Thoracic aorta (tissue), 2 donors: ENCODE measurements at regions not wholly inside any gene's neighbourhood (a gene's known extent, or its start where the extent isn't known, plus 50 kb on each side); places are given as distances from the start of the nearest gene placed in this dataset.

ENCODE experiments used
- ATAC-seq: fragments of 150-250 bp; one replicate; pipeline ENCODE4 v1.8.0; 2017; ENCODE audit warnings: low read depth; ENCODE audit not compliant: insufficient number of reproducible peaks, low FRiP score
- DNase-seq: peaks from one replicate; pipeline ENCODE4 v3.0.0-alpha.2; 2020; ENCODE audit warnings: low spot score
- H3K27ac ChIP-seq, 2 donors: fragments of 200-600 bp; sonication (generic); 1 replicate in 1 of 2; 2 replicates in 1 of 2; pipeline ENCODE4 v1.5.1; 2016; ENCODE audit warnings: mild to moderate bottlenecking in 2 of 2, moderate library complexity in 2 of 2
- H3K27me3 ChIP-seq: fragments of 200-600 bp; sonication (generic); replicated peaks from 2 replicates; pipeline ENCODE4 v1.6.0; 2016; ENCODE audit warnings: mild to moderate bottlenecking; ENCODE audit not compliant: insufficient read depth
- H3K36me3 ChIP-seq: fragments of 200-600 bp; sonication (generic); one replicate; pipeline ENCODE4 v1.5.1; 2016
- H3K4me1 ChIP-seq, 2 donors: fragments of 200-600 bp; sonication (generic); 1 replicate in 1 of 2; 2 replicates in 1 of 2; pipeline versions ENCODE4 v1.5.1 to v1.6.0; 2016; ENCODE audit warnings: low read depth in 2 of 2, mild to moderate bottlenecking in 1 of 2; ENCODE audit not compliant: control insufficient read depth in 1 of 2
- H3K4me3 ChIP-seq: fragments of 200-600 bp; sonication (generic); 2 replicates; pipeline ENCODE4 v1.5.1; 2016; ENCODE audit warnings: mild to moderate bottlenecking
- H3K9me3 ChIP-seq: fragments of 200-600 bp; sonication (generic); 2 replicates; pipeline ENCODE4 v1.5.1; 2016
- TF ChIP-seq, protein P1 (sequence below): fragments of 200-600 bp; sonication (generic); IDR thresholded peaks from one replicate; pipeline ENCODE4 v1.5.1; 2019; ENCODE audit warnings: antibody characterized with exemption

DNA sequence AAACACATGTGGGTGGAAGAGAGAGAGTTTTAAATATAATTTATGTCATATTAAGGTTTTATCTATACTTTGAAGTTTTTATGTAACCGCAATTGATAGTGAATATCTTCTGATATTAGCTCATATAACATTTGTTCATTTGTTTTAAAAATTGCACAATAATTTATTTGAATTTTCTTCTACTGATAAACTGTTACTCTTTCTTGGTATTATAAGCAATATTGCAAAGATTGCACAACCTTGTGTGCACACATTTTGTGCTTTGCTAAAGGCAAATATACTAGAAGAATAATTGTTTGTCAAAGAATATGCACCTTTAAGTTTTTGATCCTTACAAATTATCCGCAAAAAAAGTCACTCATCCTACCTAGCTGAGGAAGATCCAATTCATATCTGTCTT is 275.7 kb downstream of the TLR4 start:
- DNase-seq, result no peak
- H3K9me3 ChIP-seq, result no peaks in the 10 kb centered on the region
- H3K4me1 ChIP-seq, result no peaks in the 10 kb centered on the region
- no peaks in the 10 kb centered on the region for H3K27me3 ChIP-seq
- TF ChIP-seq, protein P1, sequence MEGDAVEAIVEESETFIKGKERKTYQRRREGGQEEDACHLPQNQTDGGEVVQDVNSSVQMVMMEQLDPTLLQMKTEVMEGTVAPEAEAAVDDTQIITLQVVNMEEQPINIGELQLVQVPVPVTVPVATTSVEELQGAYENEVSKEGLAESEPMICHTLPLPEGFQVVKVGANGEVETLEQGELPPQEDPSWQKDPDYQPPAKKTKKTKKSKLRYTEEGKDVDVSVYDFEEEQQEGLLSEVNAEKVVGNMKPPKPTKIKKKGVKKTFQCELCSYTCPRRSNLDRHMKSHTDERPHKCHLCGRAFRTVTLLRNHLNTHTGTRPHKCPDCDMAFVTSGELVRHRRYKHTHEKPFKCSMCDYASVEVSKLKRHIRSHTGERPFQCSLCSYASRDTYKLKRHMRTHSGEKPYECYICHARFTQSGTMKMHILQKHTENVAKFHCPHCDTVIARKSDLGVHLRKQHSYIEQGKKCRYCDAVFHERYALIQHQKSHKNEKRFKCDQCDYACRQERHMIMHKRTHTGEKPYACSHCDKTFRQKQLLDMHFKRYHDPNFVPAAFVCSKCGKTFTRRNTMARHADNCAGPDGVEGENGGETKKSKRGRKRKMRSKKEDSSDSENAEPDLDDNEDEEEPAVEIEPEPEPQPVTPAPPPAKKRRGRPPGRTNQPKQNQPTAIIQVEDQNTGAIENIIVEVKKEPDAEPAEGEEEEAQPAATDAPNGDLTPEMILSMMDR, result no peak
- no peak overlapping the region for H3K4me3 ChIP-seq
- no peak overlapping the region for H3K27ac ChIP-seq
- ATAC-seq, result no peak
- H3K36me3 ChIP-seq, result no peaks in the 10 kb centered on the region

DNA sequence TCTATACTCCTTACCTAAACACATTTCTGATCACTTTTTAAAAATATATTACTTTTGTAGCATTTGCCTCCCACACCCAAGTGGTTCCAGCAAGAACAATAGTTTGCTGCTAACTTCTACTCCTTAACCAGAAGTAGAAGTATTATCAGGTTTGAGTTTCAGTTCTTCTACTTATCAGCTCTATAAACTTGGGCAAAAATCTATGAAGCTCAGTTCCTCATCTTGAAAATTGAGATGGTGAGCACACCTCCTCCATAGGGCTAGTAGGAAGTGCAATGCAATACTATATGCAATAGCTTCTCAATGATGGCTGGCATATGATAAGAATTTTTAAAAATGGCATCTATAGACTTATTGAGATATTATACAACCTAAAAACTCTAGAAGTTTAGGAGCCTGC is 283.7 kb downstream of the TLR4 start:
- H3K27ac ChIP-seq, result no peak overlapping the region

DNA sequence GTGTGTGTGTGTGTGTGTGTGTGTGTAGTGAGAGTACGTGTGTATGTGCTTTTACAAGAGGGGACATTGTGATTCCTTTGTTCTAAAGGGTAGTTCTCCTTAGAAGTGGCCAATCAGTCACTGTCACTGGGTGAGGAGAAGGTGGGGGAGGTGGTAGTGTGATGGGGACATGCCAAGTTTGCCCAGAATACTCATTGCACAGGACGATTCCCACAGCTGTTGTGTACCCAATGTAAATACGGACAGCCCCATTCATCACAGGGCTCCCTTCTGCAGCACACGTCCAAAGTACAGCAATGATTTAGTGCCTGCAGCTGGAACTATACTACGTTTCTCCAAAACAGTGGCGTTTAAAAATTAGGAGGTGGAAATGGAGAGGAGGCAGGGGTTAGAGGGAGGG is 287.8 kb downstream of the TLR4 start:
- ATAC-seq (no peak), DNase-seq (no peak)
- H3K4me3 ChIP-seq, result no peak overlapping the region
- no peaks in the 10 kb centered on the region for H3K9me3 ChIP-seq
- H3K4me1 ChIP-seq, result no peaks in the 10 kb centered on the region
- TF ChIP-seq, protein P1, result no peak
- H3K27ac ChIP-seq, result no peak overlapping the region
- H3K36me3 ChIP-seq, result no peaks in the 10 kb centered on the region
- no peaks in the 10 kb centered on the region for H3K27me3 ChIP-seq

More for the DNA sequence above, 283.7 kb downstream of the TLR4 start:
- ATAC-seq, result no peak
- Histone ChIP-seq H3K4me1 (no peaks in the 10 kb centered on the region), H3K9me3 (no peaks in the 10 kb centered on the region), H3K36me3 (no peaks in the 10 kb centered on the region), H3K4me3 (no peak overlapping the region), H3K27me3 (no peaks in the 10 kb centered on the region)
- TF ChIP-seq, protein P1, result no peak
- DNase-seq, result no peak

DNA sequence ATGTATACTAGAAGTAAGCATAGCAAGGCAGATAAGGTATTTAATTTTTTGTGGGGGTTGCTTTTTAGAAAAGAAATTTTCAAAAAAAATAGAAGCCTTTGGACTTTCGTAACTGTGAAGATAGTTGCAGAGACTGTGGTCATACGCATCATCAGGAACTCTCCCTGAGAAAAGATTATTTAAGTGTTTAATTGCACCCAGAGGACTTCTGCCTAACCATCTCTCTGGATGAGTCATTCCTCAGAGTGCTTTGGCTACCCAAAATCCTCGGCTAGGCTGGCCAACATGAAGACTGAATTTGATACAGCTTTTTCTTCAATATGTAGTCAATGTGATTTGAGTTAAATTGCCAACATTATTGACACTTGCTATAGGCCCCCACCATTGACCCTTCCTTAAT is 296.4 kb downstream of the TLR4 start:
- TF ChIP-seq, protein P1, result no peak
- H3K36me3 ChIP-seq, result no peaks in the 10 kb centered on the region
- DNase-seq (no peak), ATAC-seq (no peak)
- H3K4me3 ChIP-seq, result no peak overlapping the region
- no peaks in the 10 kb centered on the region for H3K9me3 ChIP-seq
- no peaks in the 10 kb centered on the region for H3K4me1 ChIP-seq
- no peak overlapping the region for H3K27ac ChIP-seq
- no peaks in the 10 kb centered on the region for H3K27me3 ChIP-seq

DNA sequence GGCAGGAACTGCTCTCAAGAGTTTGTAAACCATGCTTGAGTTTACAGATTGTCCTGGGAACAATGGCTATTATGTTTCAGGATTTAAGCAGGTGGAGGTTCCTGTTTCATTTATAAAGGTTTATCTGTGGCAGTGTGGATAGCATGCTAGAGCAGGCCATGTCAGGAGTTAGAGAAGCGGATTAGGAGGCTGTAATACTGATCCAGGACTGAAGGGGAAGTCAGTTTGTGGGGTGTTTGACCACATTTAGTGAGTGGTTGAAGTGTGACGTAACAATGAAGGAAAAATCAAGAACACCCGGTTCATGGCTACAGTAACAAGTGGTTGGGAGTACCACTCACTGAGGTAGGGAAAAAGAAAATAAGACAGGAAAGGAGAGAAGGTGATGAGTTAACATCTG is 299.0 kb downstream of the TLR4 start:
- Histone ChIP-seq H3K9me3 (no peaks in the 10 kb centered on the region), H3K4me3 (no peak overlapping the region), H3K27ac (no peak overlapping the region), H3K36me3 (no peaks in the 10 kb centered on the region), H3K4me1 (no peaks in the 10 kb centered on the region), H3K27me3 (no peaks in the 10 kb centered on the region)
- ATAC-seq (no peak), DNase-seq (no peak)
- TF ChIP-seq, protein P1, result no peak
